Endothelial cell (in vitro differentiated cells): ENCODE measurements at regions not wholly inside any gene's neighbourhood (a gene's known extent, or its start where the extent isn't known, plus 50 kb on each side); places are given as distances from the start of the nearest gene placed in this dataset.
"Not testable (repeated sequence)": the region's sequence is repeated elsewhere in the genome, so short reads cannot be mapped to it uniquely, and the experiment has no call there.

ENCODE experiments used
- DNase-seq: peaks from one replicate; pipeline ENCODE4 v3.0.0; 2021; ENCODE audit warnings: low spot score
- H3K27ac Mint-ChIP-seq: one replicate; pipeline ENCODE4 v1.8.0; 2021; ENCODE audit warnings: mixed read lengths, inconsistent platforms; ENCODE audit not compliant: unreplicated experiment
- H3K27me3 Mint-ChIP-seq: one replicate; pipeline ENCODE4 v1.8.0; 2021; ENCODE audit warnings: mild to moderate bottlenecking, moderate library complexity, mixed read lengths, inconsistent platforms; ENCODE audit not compliant: unreplicated experiment
- H3K36me3 Mint-ChIP-seq: one replicate; pipeline ENCODE4 v1.8.0; 2021; ENCODE audit warnings: mild to moderate bottlenecking, low read depth, mixed read lengths, inconsistent platforms; ENCODE audit not compliant: unreplicated experiment
- H3K4me1 Mint-ChIP-seq: one replicate; pipeline ENCODE4 v1.8.0; 2021; ENCODE audit warnings: mild to moderate bottlenecking, mixed read lengths, inconsistent platforms; ENCODE audit not compliant: unreplicated experiment
- H3K4me3 Mint-ChIP-seq: one replicate; pipeline ENCODE4 v1.8.0; 2021; ENCODE audit warnings: mild to moderate bottlenecking, mixed read lengths, inconsistent platforms; ENCODE audit not compliant: unreplicated experiment
- H3K9me3 Mint-ChIP-seq: one replicate; pipeline ENCODE4 v1.8.0; 2021; ENCODE audit warnings: mixed read lengths, inconsistent platforms; ENCODE audit not compliant: unreplicated experiment
- TF ChIP-seq, protein P1 (sequence below): fragments of 200-600 bp; sonication (generic); IDR thresholded peaks from one replicate; pipeline ENCODE4 v1.5.0; 2021; ENCODE audit warnings: antibody characterized with exemption; ENCODE audit not compliant: unreplicated experiment

DNA sequence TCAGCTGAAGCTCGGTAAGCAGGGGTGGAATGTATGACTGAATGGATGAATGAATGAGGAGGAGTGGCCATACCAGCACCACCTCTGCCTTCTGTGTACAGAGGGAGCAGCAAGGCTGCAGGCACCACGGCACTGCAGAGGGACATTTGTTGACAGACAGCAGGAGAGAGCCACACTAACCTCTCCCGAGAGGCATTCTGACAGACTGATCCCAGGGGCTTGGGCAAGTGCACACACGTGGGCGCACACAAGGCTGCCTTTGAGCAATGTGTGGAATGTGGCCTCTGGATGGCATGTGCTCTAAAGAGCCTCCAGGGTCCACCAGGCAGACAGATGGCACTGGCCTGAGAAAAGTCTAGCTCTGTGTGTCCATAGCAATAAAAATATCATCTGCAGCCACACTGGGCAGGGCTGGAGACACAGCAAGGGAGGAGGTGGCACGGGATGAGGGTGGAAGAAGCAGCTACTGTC, 111.8 kb downstream of the ACTL7B start:
- H3K36me3 Mint-ChIP-seq = no peaks in the 10 kb centered on the region
- no peaks in the 10 kb centered on the region for H3K9me3 Mint-ChIP-seq
- H3K27ac Mint-ChIP-seq = no peak overlapping the region
- H3K4me3 Mint-ChIP-seq = no peak overlapping the region
- no peak for DNase-seq
- no peaks in the 10 kb centered on the region for H3K4me1 Mint-ChIP-seq
- TF ChIP-seq, protein P1, sequence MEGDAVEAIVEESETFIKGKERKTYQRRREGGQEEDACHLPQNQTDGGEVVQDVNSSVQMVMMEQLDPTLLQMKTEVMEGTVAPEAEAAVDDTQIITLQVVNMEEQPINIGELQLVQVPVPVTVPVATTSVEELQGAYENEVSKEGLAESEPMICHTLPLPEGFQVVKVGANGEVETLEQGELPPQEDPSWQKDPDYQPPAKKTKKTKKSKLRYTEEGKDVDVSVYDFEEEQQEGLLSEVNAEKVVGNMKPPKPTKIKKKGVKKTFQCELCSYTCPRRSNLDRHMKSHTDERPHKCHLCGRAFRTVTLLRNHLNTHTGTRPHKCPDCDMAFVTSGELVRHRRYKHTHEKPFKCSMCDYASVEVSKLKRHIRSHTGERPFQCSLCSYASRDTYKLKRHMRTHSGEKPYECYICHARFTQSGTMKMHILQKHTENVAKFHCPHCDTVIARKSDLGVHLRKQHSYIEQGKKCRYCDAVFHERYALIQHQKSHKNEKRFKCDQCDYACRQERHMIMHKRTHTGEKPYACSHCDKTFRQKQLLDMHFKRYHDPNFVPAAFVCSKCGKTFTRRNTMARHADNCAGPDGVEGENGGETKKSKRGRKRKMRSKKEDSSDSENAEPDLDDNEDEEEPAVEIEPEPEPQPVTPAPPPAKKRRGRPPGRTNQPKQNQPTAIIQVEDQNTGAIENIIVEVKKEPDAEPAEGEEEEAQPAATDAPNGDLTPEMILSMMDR = no peak
- H3K27me3 Mint-ChIP-seq = peaks cover 3% of the 10 kb centered on the region

DNA sequence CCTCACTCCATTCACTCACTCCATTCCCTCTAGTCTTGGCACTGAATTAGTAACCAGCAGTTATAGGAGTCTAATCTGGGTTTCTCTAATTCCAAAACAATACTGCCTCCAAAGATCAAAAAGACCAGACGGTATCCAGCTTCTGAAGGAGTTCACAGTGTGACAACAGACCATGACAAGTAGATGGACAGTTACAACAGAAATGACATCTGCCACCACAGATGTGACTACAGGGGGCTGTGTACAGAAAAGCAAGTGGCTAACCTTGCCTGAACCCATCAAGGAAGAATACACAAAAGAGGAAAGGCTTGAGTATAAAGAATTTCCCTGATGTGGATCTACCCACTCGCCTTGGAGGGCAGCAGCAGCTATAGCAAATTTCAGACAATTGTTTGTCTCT, 112.4 kb downstream of the ACTL7B start:
- Mint-ChIP-seq H3K9me3 (no peaks in the 10 kb centered on the region), H3K4me1 (no peaks in the 10 kb centered on the region), H3K36me3 (no peaks in the 10 kb centered on the region), H3K27me3 (peaks cover 3% of the 10 kb centered on the region), H3K27ac (no peak overlapping the region), H3K4me3 (no peak overlapping the region)
- TF ChIP-seq, protein P1 = no peak
- no peak for DNase-seq

DNA sequence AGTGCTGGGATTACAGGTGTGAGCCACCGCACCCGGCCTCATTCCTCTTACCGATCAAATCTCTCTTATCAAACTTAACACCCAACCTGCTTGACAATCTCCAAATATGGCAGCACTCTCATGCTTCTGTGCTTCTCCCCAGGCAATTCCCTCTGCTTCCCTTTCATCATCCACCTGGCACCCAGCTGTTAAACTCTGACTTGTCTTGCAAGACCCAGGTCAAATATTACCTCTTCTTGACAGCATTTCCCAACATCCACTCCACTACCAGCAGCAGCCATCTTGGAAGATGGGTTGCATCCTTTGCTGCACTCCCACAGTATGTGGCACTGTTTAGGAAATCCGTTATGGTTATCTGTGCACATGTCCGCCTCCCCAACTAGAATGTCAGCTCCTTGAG, 113.6 kb downstream of the ACTL7B start:
- Mint-ChIP-seq H3K27ac (no peak overlapping the region), H3K4me3 (no peak overlapping the region), H3K27me3 (peaks cover 3% of the 10 kb centered on the region), H3K9me3 (no peaks in the 10 kb centered on the region), H3K4me1 (no peaks in the 10 kb centered on the region), H3K36me3 (no peaks in the 10 kb centered on the region)
- DNase-seq = no peak
- TF ChIP-seq, protein P1 = no peak

DNA sequence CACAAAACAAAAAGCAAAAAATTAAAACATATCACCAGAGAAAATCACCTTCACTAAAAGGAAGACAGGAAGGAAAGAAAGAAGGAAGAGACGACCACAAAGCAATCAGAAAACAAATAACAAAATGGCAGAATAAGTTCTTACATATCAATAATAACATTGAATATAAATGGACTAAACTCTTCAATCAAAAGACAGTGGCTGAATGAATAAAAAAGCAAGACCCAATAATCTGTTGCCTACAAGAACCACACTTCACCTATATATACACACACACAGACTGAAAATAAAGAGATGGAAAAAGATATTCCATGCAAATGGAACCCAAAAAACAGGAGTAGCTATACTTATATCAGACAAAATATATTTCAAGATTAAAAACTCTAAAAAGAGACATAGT, 124.5 kb downstream of the ACTL7B start:
- not testable (repeated sequence) for H3K9me3 Mint-ChIP-seq, DNase-seq, H3K36me3 Mint-ChIP-seq, H3K4me3 Mint-ChIP-seq, H3K27me3 Mint-ChIP-seq, H3K27ac Mint-ChIP-seq, H3K4me1 Mint-ChIP-seq

DNA sequence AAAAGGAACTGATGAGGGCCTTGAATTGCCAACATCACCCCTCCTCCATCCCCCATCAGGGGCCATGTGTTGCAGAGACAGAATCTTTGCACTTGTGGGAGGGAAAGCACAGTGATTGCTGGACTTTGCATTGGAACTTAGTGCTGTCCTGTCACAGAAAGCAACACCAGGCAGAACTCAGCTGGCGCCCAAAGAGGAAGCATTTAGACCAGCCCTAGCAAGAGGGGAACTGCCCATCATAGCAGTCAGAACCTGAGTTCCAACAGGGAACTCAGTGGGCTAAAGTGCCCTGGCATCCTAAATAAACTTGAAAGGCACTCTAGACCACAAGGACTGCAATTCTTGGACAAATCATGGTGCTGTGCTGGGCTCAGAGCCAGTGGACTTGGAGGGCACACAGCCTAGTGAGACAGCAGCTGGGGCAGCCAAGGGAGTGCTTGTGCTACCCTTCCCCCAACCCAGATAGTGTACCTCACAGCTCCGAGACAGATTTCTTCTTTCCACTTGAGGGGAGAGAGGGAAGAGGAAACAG, 128.1 kb downstream of the ACTL7B start:
- Mint-ChIP-seq H3K36me3 (no peaks in the 10 kb centered on the region), H3K9me3 (no peaks in the 10 kb centered on the region), H3K4me1 (peaks cover 5% of the 10 kb centered on the region), H3K27ac (no peak overlapping the region), H3K27me3 (no peaks in the 10 kb centered on the region), H3K4me3 (no peak overlapping the region)
- TF ChIP-seq, protein P1 = no peak
- DNase-seq = no peak
